Uterus (tissue), 2 donors: ENCODE measurements at regions not wholly inside any gene's neighbourhood (a gene's known extent, or its start where the extent isn't known, plus 50 kb on each side); places are given as distances from the start of the nearest gene placed in this dataset.

Source experiments
- POLR2A ChIP-seq, 2 donors: fragments of 450-650 bp; IDR thresholded peaks; one replicate each; pipeline ENCODE4 v1.6.1; 2016; ENCODE audit warnings: antibody characterized with exemption in 2 of 2, mild to moderate bottlenecking in 1 of 2, moderate library complexity in 1 of 2
- TF ChIP-seq, protein P1 (sequence below), 4 experiments: fragments of 200-600 bp in 2 of 4; fragments of 450-650 bp in 2 of 4; sonication (generic) in 2 of 4; IDR thresholded peaks; one replicate each; pipeline ENCODE4 v1.5.1; 2016 to 2019; ENCODE audit warnings: antibody characterized with exemption in 4 of 4, mild to moderate bottlenecking in 2 of 4, moderate library complexity in 1 of 4

DNA sequence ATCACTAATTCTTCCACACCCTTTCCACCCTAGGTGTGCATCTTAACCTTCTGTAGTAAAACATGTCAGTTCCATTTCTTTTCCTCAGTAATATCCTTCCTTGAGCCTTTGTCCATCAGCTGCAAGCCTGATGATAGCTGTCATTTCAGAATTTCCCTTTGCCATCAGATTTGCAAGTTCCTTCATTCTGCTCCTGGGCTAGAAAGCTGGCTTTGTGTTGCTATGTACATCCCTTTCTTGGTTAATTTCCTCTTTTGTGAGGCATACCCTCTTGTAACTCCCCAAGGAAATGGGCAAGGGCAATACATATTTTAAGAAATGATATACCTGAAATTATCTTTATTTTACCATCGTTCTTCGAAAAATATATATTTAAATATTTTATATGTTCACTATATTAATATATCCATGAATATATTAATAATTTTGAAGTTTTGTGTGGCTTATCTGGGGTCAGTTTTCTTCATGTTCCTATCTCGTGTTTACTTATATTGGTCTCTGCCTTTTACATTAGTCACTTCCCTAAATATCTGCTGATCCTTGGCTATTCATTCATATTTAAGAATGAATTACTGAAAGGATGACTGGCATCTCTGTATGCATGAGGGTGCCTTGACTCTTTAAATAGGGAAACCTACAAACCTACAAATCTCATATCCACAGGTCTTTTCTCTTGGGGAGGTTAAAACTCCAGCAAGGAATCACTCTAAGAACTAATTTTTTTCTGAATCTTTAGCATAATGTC is 143.8 kb downstream of the ZNF22 start:
- TF ChIP-seq POLR2A (IDR thresholded peaks at IDR 0.05) = no peak
- TF ChIP-seq, protein P1, sequence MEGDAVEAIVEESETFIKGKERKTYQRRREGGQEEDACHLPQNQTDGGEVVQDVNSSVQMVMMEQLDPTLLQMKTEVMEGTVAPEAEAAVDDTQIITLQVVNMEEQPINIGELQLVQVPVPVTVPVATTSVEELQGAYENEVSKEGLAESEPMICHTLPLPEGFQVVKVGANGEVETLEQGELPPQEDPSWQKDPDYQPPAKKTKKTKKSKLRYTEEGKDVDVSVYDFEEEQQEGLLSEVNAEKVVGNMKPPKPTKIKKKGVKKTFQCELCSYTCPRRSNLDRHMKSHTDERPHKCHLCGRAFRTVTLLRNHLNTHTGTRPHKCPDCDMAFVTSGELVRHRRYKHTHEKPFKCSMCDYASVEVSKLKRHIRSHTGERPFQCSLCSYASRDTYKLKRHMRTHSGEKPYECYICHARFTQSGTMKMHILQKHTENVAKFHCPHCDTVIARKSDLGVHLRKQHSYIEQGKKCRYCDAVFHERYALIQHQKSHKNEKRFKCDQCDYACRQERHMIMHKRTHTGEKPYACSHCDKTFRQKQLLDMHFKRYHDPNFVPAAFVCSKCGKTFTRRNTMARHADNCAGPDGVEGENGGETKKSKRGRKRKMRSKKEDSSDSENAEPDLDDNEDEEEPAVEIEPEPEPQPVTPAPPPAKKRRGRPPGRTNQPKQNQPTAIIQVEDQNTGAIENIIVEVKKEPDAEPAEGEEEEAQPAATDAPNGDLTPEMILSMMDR (IDR thresholded peaks at IDR 0.05) = no peak
